Fibroblast of lung (primary cell): ENCODE measurements at regions not wholly inside any gene's neighbourhood (a gene's known extent, or its start where the extent isn't known, plus 50 kb on each side); places are given as distances from the start of the nearest gene placed in this dataset.

ENCODE experiments used
- DNase-seq, 2 donors: peaks; one replicate each; pipeline versions ENCODE4 v3.0.0 to v3.0.0-alpha.2; 2010; ENCODE audit warnings: low read depth in 2 of 2
- H2AFZ ChIP-seq: 2 replicates; pipeline ENCODE4 v1.5.1; 2012; ENCODE audit warnings: low read length, control low read depth, inconsistent platforms
- H3K27ac ChIP-seq: 2 replicates; pipeline ENCODE4 v1.5.1; 2011; ENCODE audit warnings: low read length, control low read depth; ENCODE audit not compliant: insufficient read depth
- H3K27me3 ChIP-seq: 2 replicates; pipeline ENCODE4 v1.5.1; 2011; ENCODE audit warnings: mild to moderate bottlenecking, low read length; ENCODE audit not compliant: control insufficient read depth, insufficient read depth
- H3K36me3 ChIP-seq: 2 replicates; pipeline ENCODE4 v1.5.1; 2011; ENCODE audit warnings: low read length; ENCODE audit not compliant: control insufficient read depth, insufficient read depth
- H3K4me1 ChIP-seq: 2 replicates; pipeline ENCODE4 v1.5.1; 2011; ENCODE audit warnings: low read length; ENCODE audit not compliant: control insufficient read depth, insufficient read depth; ENCODE audit errors: extremely low read depth
- H3K4me2 ChIP-seq: 2 replicates; pipeline ENCODE4 v1.5.1; 2011; ENCODE audit warnings: low read length, control low read depth; ENCODE audit not compliant: insufficient read depth; ENCODE audit errors: extremely low read depth
- H3K4me3 ChIP-seq, 4 experiments: fragments of 200-600 bp in 1 of 4; sonication (generic) in 1 of 4; replicated peaks in 1 of 4; 2 replicates each; pipeline ENCODE4 v1.5.1; 2011 to 2016; ENCODE audit warnings: low read length in 4 of 4, low read depth in 3 of 4, mild to moderate bottlenecking in 3 of 4, control low read depth in 2 of 4, inconsistent platforms in 1 of 4, mixed read lengths in 1 of 4; ENCODE audit not compliant: insufficient read depth in 1 of 4; ENCODE audit errors: control extremely low read depth in 1 of 4
- H3K79me2 ChIP-seq: 2 replicates; pipeline ENCODE4 v1.5.1; 2012; ENCODE audit warnings: mild to moderate bottlenecking, low read length, inconsistent platforms; ENCODE audit not compliant: control insufficient read depth, insufficient read depth
- H3K9ac ChIP-seq: 2 replicates; pipeline ENCODE4 v1.5.1; 2011; ENCODE audit warnings: mild to moderate bottlenecking, low read length, control low read depth; ENCODE audit not compliant: insufficient read depth
- H3K9me3 ChIP-seq: 2 replicates; pipeline ENCODE4 v1.5.1; 2012; ENCODE audit warnings: low read depth, low read length; ENCODE audit not compliant: control insufficient read depth, insufficient read depth
- H4K20me1 ChIP-seq: 2 replicates; pipeline ENCODE4 v1.5.1; 2011; ENCODE audit warnings: low read length; ENCODE audit not compliant: control insufficient read depth, insufficient read depth; ENCODE audit errors: extremely low read depth
- EZH2 ChIP-seq: IDR thresholded peaks from 2 replicates; pipeline ENCODE4 v1.5.1; 2012; ENCODE audit warnings: low read length, control low read depth, mild to moderate bottlenecking; ENCODE audit errors: missing control alignments
- TF ChIP-seq, protein P1 (sequence below), 2 donors: IDR thresholded peaks in 1 of 2; conservative IDR thresholded peaks in 1 of 2; 1 replicate in 1 of 2; 2 replicates in 1 of 2; pipeline ENCODE4 v1.5.1; 2011 to 2012; ENCODE audit warnings: low read length in 2 of 2, control low read depth in 1 of 2, inconsistent platforms in 1 of 2, low read depth in 1 of 2, mild to moderate bottlenecking in 1 of 2

DNA sequence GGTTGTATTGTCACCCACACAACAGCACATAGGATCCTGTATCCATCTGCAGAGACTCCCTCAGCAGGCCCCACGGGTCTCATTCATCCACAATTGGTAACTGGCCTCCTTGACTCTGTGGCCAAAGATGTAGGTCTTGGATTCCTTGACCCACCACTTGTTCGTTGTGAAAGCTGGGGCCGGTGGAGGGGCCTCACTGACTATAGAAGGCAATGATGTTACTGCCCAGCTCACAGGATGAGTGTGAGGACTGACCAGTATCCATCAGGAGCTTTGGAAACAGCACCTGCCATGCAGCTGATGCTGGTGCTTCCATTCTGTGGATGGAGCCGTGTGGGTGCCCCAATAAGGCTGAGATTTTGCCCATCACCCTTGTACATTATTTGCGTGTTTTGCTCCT lies 615.7 kb downstream of the BRD1 start:
- H4K20me1 ChIP-seq = no peaks in the 10 kb centered on the region
- no peaks in the 10 kb centered on the region for H3K4me1 ChIP-seq
- no peaks in the 10 kb centered on the region for H3K36me3 ChIP-seq
- H3K4me2 ChIP-seq = no peak overlapping the region
- TF ChIP-seq, protein P1, sequence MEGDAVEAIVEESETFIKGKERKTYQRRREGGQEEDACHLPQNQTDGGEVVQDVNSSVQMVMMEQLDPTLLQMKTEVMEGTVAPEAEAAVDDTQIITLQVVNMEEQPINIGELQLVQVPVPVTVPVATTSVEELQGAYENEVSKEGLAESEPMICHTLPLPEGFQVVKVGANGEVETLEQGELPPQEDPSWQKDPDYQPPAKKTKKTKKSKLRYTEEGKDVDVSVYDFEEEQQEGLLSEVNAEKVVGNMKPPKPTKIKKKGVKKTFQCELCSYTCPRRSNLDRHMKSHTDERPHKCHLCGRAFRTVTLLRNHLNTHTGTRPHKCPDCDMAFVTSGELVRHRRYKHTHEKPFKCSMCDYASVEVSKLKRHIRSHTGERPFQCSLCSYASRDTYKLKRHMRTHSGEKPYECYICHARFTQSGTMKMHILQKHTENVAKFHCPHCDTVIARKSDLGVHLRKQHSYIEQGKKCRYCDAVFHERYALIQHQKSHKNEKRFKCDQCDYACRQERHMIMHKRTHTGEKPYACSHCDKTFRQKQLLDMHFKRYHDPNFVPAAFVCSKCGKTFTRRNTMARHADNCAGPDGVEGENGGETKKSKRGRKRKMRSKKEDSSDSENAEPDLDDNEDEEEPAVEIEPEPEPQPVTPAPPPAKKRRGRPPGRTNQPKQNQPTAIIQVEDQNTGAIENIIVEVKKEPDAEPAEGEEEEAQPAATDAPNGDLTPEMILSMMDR (conservative IDR thresholded peaks at IDR 0.05 in 1 of 2, IDR thresholded peaks at IDR 0.05 in 1 of 2; ENCODE audit: low read depth in 1 of 2, low read length in 2 of 2) = no peak
- TF ChIP-seq EZH2 = no peak
- H3K79me2 ChIP-seq = no peaks in the 10 kb centered on the region
- no peak overlapping the region for H3K9ac ChIP-seq
- no peak overlapping the region for H3K4me3 ChIP-seq
- H3K27ac ChIP-seq = no peak overlapping the region
- H3K27me3 ChIP-seq = no peaks in the 10 kb centered on the region
- no peak overlapping the region for H2AFZ ChIP-seq
- no peaks in the 10 kb centered on the region for H3K9me3 ChIP-seq
- no peak for DNase-seq

DNA sequence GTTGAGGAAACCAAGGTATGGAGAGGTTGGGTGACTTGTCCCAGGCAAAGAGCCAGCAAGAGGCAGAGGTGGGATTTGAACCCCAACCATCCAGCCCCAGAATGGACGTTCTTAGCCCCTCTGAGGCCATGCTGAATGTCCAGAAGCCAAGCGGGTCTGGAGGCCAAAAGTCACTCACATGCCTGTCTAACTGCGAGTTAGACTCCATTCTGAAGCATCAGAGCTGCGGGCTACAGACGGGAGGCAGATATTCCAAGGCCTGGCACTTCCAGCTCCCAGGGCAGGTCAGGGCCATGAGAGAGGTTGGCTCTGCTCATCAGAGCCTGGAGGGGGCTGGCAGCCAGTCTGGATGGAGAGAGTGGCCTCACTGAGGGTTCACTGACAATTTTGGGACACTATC lies 616.5 kb downstream of the BRD1 start:
- no peaks in the 10 kb centered on the region for H3K27me3 ChIP-seq
- H3K4me2 ChIP-seq = no peak overlapping the region
- H3K4me3 ChIP-seq = no peak overlapping the region
- no peak overlapping the region for H3K9ac ChIP-seq
- H3K79me2 ChIP-seq = no peaks in the 10 kb centered on the region
- TF ChIP-seq, protein P1 (conservative IDR thresholded peaks at IDR 0.05 in 1 of 2, IDR thresholded peaks at IDR 0.05 in 1 of 2; ENCODE audit: low read depth in 1 of 2, low read length in 2 of 2) = no peak
- TF ChIP-seq EZH2 = no peak
- no peaks in the 10 kb centered on the region for H3K4me1 ChIP-seq
- H4K20me1 ChIP-seq = no peaks in the 10 kb centered on the region
- no peaks in the 10 kb centered on the region for H3K9me3 ChIP-seq
- no peaks in the 10 kb centered on the region for H3K36me3 ChIP-seq
- H3K27ac ChIP-seq = no peak overlapping the region
- no peak for DNase-seq
- H2AFZ ChIP-seq = no peak overlapping the region

DNA sequence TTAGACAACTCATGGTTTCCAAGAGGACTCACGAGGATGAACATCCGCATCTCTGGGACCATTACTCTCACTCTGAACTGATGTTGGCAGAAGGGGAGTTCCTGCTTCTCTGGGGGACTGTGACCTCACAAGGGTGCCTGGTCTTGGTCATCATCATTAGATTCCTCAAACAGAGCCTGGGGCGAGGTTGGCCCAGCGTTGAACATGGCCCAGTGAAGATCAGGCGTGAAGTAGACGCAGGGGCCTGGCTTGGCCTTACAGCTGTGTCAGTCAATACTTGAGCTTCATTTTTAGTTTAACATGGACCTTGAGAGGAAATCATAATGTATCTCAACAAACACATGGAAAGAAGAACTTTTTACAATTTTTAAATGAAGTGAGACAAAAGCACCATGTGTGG lies 617.1 kb downstream of the BRD1 start:
- no peaks in the 10 kb centered on the region for H4K20me1 ChIP-seq
- TF ChIP-seq, protein P1 (conservative IDR thresholded peaks at IDR 0.05 in 1 of 2, IDR thresholded peaks at IDR 0.05 in 1 of 2; ENCODE audit: low read depth in 1 of 2, low read length in 2 of 2) = no peak
- TF ChIP-seq EZH2 = no peak
- no peaks in the 10 kb centered on the region for H3K9me3 ChIP-seq
- H2AFZ ChIP-seq = no peak overlapping the region
- no peak overlapping the region for H3K4me3 ChIP-seq
- no peaks in the 10 kb centered on the region for H3K79me2 ChIP-seq
- H3K4me2 ChIP-seq = no peak overlapping the region
- no peak overlapping the region for H3K27ac ChIP-seq
- H3K27me3 ChIP-seq = no peaks in the 10 kb centered on the region
- DNase-seq = no peak
- no peaks in the 10 kb centered on the region for H3K4me1 ChIP-seq
- no peak overlapping the region for H3K9ac ChIP-seq
- no peaks in the 10 kb centered on the region for H3K36me3 ChIP-seq
